B cell (primary cell): ENCODE measurements at regions not wholly inside any gene's neighbourhood (a gene's known extent, or its start where the extent isn't known, plus 50 kb on each side); places are given as distances from the start of the nearest gene placed in this dataset.

Source experiments
- ATAC-seq: fragments of 200-7000 bp; cut with Tn5 transposase; one replicate; pipeline ENCODE4 v1.10.0; 2021; ENCODE audit warnings: low read depth, mild to moderate bottlenecking, moderate number of reproducible peaks, moderate library complexity
- CTCF ChIA-PET: fragments of 350-600 bp; sonication (Branson Sonifier 250); formaldehyde crosslinking; loops from one replicate; lab custom pipeline; 2021; ENCODE audit warnings: antibody characterized with exemption, inconsistent platforms; lab: Charles Lee
- POLR2A ChIA-PET: fragments of 350-600 bp; sonication (Branson Sonifier 250); formaldehyde crosslinking; loops from one replicate; lab custom pipeline; 2021; ENCODE audit warnings: antibody characterized with exemption; lab: Charles Lee
- DNase-seq: peaks from one replicate; pipeline ENCODE4 v3.0.0; 2013
- H2AFZ ChIP-seq: 2 replicates; pipeline ENCODE4 v1.6.1; 2012; ENCODE audit warnings: mild to moderate bottlenecking, low read depth, low read length; ENCODE audit not compliant: insufficient read depth, poor library complexity, severe bottlenecking
- H3K27ac ChIP-seq, 2 donors: 1 replicate in 1 of 2; 2 replicates in 1 of 2; pipeline ENCODE4 v1.5.1; 2012 to 2013; ENCODE audit warnings: low read length in 2 of 2, mild to moderate bottlenecking in 2 of 2, moderate library complexity in 1 of 2
- H3K27me3 ChIP-seq, 4 experiments: fragments of 200-600 bp in 1 of 4; sonication (generic) in 1 of 4; replicated peaks in 1 of 4; 1 replicate in 2 of 4; 2 replicates in 2 of 4; pipeline versions ENCODE4 v1.6.1 to v1.7.0; 2013 to 2016; ENCODE audit warnings: low read length in 3 of 4, mild to moderate bottlenecking in 2 of 4, mixed read lengths in 1 of 4, moderate library complexity in 1 of 4; ENCODE audit not compliant: insufficient read depth in 4 of 4, control insufficient read depth in 3 of 4; ENCODE audit errors: control extremely low read depth in 1 of 4
- H3K36me3 ChIP-seq, 2 experiments: replicated peaks in 1 of 2; 1 replicate in 1 of 2; 2 replicates in 1 of 2; pipeline versions ENCODE4 v1.6.1 to v1.7.1; 2013; ENCODE audit warnings: low read length in 1 of 2; ENCODE audit not compliant: insufficient read depth in 2 of 2, control insufficient read depth in 1 of 2; ENCODE audit errors: control extremely low read depth in 1 of 2, extremely low read depth in 1 of 2
- H3K4me1 ChIP-seq, 2 donors: fragments of 200-600 bp in 1 of 2; sonication (generic) in 1 of 2; 1 replicate in 1 of 2; 2 replicates in 1 of 2; pipeline versions ENCODE4 v1.5.1 to v1.6.1; 2013 to 2017; ENCODE audit warnings: low read length in 2 of 2; ENCODE audit not compliant: control insufficient read depth in 2 of 2, insufficient read depth in 2 of 2
- H3K4me2 ChIP-seq: replicated peaks from 2 replicates; pipeline ENCODE3; 2012; ENCODE audit warnings: mild to moderate bottlenecking, low read depth, low read length; ENCODE audit not compliant: poor library complexity, severe bottlenecking
- H3K4me3 ChIP-seq, 5 experiments: fragments of 200-600 bp in 1 of 5; sonication (generic) in 1 of 5; 1 replicate in 3 of 5; 2 replicates in 2 of 5; pipeline versions ENCODE4 v1.5.1 to v1.7.0; 2011 to 2016; ENCODE audit warnings: low read length in 4 of 5, mild to moderate bottlenecking in 4 of 5, low read depth in 2 of 5, control low read depth in 1 of 5, moderate library complexity in 1 of 5; ENCODE audit not compliant: insufficient read depth in 1 of 5; ENCODE audit errors: control extremely low read depth in 1 of 5, extremely low read depth in 1 of 5
- H3K79me2 ChIP-seq: fragments of 200-600 bp; sonication (generic); one replicate; pipeline ENCODE4 v1.6.0; 2016; ENCODE audit warnings: low read length; ENCODE audit not compliant: control insufficient read depth, insufficient read depth
- H3K9ac ChIP-seq: fragments of 200-600 bp; sonication (generic); 2 replicates; pipeline ENCODE4 v1.6.1; 2017; ENCODE audit warnings: mild to moderate bottlenecking, low read length, moderate library complexity
- H3K9me3 ChIP-seq, 3 donors: one replicate each; pipeline versions ENCODE4 v1.6.1 to v1.7.1; 2013; ENCODE audit warnings: low read length in 2 of 3; ENCODE audit not compliant: control insufficient read depth in 2 of 3, insufficient read depth in 1 of 3; ENCODE audit errors: control extremely low read depth in 1 of 3
- H4K20me1 ChIP-seq: 2 replicates; pipeline ENCODE4 v1.6.0; 2012; ENCODE audit warnings: mild to moderate bottlenecking, low read length; ENCODE audit not compliant: insufficient read depth, control insufficient read depth, poor library complexity, severe bottlenecking
- H3K27ac Mint-ChIP-seq: one replicate; pipeline ENCODE4 v1.8.0; 2021; ENCODE audit warnings: mixed read lengths
- H3K27me3 Mint-ChIP-seq: one replicate; pipeline ENCODE4 v1.8.0; 2021; ENCODE audit warnings: mixed read lengths
- H3K4me1 Mint-ChIP-seq: one replicate; pipeline ENCODE4 v1.8.0; 2021; ENCODE audit warnings: mixed read lengths
- H3K4me3 Mint-ChIP-seq: one replicate; pipeline ENCODE4 v1.8.0; 2021; ENCODE audit warnings: mixed read lengths
- H3K9me3 Mint-ChIP-seq: one replicate; pipeline ENCODE4 v1.8.0; 2022; ENCODE audit warnings: mixed read lengths; ENCODE audit not compliant: insufficient read depth
- CTCF ChIP-seq: fragments of 200-600 bp; IDR thresholded peaks from one replicate; pipeline ENCODE4 v1.8.0; 2022; ENCODE audit warnings: antibody characterized with exemption, mild to moderate bottlenecking
- EZH2 ChIP-seq: IDR thresholded peaks from 2 replicates; pipeline ENCODE4 v1.6.1; 2012; ENCODE audit warnings: borderline replicate concordance, low read depth, mild to moderate bottlenecking, moderate library complexity, low read length; ENCODE audit not compliant: insufficient read depth, poor library complexity, severe bottlenecking
- WGBS: methylation state at CpG from one replicate; pipeline ENCODE4 v1.1.5; 2013; ENCODE audit warnings: missing lambda C conversion rate; ENCODE audit not compliant: insufficient coverage; 5-methylcytosine and 5-hydroxymethylcytosine counted together
- intact Hi-C: fragments of 100-400 bp; cut with micrococcal nuclease; formaldehyde crosslinking; loops from one replicate; pipeline ENCODE4 v1.10.0; 2022

- Histone ChIP-seq H2AFZ (no peak overlapping the region), H3K4me2 (no peak overlapping the region), H3K4me3 (no peak overlapping the region), H3K9me3 (no peaks in the 10 kb centered on the region), H3K79me2 (no peaks in the 10 kb centered on the region), H3K27me3 (no peaks in the 10 kb centered on the region), H3K36me3 (no peaks in the 10 kb centered on the region), H3K9ac (no peak overlapping the region), H4K20me1 (no peaks in the 10 kb centered on the region), H3K4me1 (no peaks in the 10 kb centered on the region), H3K27ac (no peak overlapping the region)
- ATAC-seq (no peak), DNase-seq (no peak)
- TF ChIP-seq CTCF (no peak), EZH2 (no peak)
- no peaks in the 10 kb centered on the region for H3K9me3 Mint-ChIP-seq
- 93% methylated on average over 6 of the region's 7 CpGs for WGBS
- CTCF ChIA-PET = no interaction called here
- intact Hi-C loops = no loop called here
- H3K4me1 Mint-ChIP-seq = no peaks in the 10 kb centered on the region
- POLR2A ChIA-PET = no interaction called here
- no peaks in the 10 kb centered on the region for H3K27me3 Mint-ChIP-seq
- H3K27ac Mint-ChIP-seq = no peak overlapping the region
- no peak overlapping the region for H3K4me3 Mint-ChIP-seq
Observed at GRCh38 chrX:68940601-68941000, 111.8 kb downstream of the EFNB1 start.

- DNase-seq (no peak), ATAC-seq (no peak)
- H3K4me1 Mint-ChIP-seq = peaks cover 2% of the 10 kb centered on the region
- no peaks in the 10 kb centered on the region for H3K9me3 Mint-ChIP-seq
- intact Hi-C loops = no loop called here
- Histone ChIP-seq H2AFZ (no peak overlapping the region), H3K4me3 (no peak overlapping the region), H3K4me2 (no peak overlapping the region), H3K9me3 (no peaks in the 10 kb centered on the region), H3K79me2 (no peaks in the 10 kb centered on the region), H3K27me3 (no peaks in the 10 kb centered on the region), H4K20me1 (no peaks in the 10 kb centered on the region), H3K36me3 (no peaks in the 10 kb centered on the region), H3K9ac (no peak overlapping the region), H3K27ac (no peak overlapping the region), H3K4me1 (no peaks in the 10 kb centered on the region)
- H3K27ac Mint-ChIP-seq = no peak overlapping the region
- ChIA-PET POLR2A (no interaction called here), CTCF (no interaction called here)
- H3K4me3 Mint-ChIP-seq = no peak overlapping the region
- TF ChIP-seq EZH2 = no peak
- no peak for TF ChIP-seq CTCF
- WGBS = 87% methylated on average over 3 of the region's 8 CpGs
- no peaks in the 10 kb centered on the region for H3K27me3 Mint-ChIP-seq
Observed at GRCh38 chrX:68939868-68940267, 111.0 kb downstream of the EFNB1 start.
